HK-2 (cell line): ENCODE measurements at regions not wholly inside any gene's neighbourhood (a gene's known extent, or its start where the extent isn't known, plus 50 kb on each side); places are given as distances from the start of the nearest gene placed in this dataset.
"Not testable (repeated sequence)": the region's sequence is repeated elsewhere in the genome, so short reads cannot be mapped to it uniquely, and the experiment has no call there.

Source experiments
- DNase-seq: peaks from one replicate; pipeline ENCODE4 v3.0.0-alpha.2; 2018; ENCODE audit not compliant: unreplicated experiment

DNA sequence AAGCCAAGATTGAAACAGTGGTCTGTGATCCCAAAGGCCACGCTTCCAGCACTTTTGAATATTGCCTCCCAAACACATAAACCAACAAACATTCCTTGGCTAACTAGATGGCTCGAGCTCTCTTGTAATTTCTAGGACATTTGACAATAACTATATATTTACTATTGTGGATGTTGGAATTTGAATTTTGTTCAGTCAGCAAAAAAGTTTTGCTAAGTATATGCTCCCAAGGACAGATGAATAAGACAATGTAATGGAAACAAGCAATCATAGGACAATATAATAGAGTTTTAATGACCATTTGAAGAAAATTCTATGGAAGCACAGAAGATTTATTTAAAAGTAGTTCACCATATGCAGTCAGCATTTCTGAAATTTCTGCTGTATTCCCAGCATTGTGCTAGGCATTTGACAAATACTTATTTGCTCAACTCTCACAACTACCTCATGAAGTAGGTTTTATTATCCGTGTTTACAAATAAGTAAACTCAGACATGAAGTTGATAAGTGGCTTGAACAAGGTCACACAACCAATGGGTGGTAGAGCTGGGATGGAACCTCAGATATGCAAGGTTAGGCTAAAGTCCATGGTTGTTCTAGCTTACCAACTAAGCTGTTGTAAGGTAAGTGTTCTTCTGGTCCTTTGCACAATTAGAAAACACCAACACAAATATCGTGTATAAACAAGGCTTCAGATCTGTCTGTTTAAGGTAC, 205.1 kb downstream of the NUFIP1 start:
- no peak for DNase-seq

DNA sequence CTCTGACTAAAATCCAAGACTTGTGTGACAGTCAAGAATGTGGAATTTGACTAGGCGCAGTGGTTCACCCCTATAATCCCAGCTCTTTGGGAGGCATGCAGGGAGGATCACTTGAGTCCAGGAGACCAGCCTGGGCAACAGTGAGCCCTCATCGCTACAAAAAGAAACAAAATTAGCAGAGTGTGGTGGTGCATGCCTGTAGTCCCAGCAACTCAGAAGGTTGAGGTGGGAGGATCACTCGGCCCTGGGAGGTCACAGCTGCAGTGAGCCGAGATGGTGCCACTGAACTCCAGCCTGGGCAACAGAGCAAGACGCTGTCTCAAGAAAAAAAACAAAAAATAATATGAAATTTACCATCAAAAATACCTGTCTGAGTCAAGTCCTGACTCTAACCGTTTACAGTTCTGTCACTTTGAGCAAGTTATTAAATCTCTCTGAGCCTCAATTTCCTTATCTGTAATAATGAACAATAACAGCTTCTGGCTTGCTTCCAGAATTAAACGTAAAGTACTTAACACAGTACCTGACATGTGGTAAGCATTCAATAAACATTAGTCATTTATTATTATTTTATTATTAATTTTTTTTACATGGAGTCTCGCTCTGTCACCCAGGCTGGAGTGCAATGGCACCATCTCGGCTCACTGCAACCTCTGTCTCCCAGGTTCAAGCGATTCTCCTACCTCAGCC, 204.6 kb upstream of the TSC22D1 start:
- no peak for DNase-seq

DNA sequence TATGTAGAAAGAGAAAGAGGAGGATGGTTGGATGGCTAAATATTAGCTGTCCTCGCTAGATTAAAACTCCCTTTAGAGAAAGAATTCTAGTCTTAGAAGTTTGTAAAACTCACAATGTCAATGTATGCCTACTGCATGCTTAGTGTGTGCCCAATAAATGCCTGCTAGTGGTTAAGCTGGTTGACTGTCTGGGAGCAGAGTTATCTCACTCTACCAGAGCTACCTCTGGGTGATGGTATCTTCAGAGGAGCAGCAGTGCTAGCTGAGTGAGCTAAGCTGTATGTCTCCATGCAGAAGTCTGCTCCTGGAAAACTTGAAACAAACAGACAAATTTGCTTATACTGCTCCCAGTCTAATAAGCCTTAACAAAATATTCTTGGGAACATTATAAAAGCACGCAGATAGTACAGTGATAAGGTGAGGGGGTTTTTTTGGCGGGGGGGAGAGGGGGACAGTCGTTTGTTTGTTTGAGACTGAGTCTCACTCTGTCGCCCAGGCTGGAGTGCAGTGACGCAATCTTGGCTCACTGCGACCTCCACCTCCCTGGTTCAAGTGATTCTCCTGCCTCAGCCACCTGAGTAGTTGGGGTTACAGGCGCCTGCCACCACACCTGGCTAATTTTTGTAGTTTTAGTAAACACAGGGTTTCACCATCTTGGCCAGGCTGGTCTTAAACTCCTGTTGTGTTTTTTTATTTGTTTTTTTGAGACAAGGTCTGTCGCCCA, 202.8 kb upstream of the TSC22D1 start:
- no peak for DNase-seq

DNA sequence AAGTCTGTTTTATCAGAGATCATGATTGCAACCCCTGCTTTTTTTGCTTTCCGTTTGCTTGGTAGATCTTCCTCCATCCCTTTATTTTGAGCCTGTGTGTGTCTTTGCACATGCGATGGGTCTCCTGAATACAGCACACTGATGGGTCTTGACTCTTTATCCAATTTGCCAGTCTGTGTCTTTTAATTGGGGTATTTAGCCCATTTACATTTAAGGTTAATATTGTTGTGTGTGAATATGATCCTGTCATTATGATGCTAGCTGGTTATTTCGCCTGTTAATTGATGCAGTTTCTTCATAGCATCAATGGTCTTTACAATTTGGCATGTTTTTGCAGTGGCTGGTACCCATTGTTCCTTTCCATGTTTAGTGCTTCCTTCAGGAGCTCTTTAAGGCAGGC, 199.2 kb upstream of the TSC22D1 start:
- DNase-seq, result not testable (repeated sequence)

DNA sequence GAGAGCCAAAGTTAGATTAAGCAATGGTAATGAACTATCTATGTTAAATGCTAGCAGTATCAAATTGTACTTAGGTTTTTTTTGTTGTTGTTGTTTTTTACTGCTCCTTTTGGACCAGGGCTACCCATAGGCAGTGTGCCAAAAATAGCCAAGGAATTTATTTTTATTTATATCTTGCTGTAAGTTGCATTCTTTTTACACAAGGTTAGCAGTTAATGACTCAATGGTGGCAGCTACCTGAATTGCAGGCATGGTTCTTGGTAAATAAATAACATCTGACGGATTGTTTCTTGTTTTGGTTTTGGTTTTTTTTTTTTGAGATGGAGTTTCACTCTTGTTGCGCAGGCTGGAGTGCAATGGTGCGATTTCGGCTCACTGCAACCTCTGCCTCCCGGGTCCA, 194.8 kb upstream of the TSC22D1 start:
- DNase-seq, result no peak

DNA sequence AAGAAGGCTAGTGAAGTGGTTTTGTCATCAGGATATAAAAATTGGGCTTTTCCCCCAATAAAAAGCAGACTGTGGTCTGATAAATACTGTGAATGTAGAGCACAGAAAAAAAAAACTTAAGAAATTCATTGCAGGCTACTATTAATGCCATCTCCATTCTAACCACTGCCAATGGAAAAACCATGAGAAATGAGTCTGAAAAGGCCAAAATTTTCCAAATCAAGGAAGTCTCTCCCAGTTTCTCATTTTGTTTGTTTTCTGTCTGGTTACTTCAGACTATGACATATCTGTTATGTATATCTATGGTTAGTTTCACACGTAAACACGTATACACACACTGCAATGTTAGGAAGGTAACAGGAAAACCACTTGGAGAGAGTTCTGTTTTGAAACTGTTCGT, 193.6 kb upstream of the TSC22D1 start:
- DNase-seq, result no peak

DNA sequence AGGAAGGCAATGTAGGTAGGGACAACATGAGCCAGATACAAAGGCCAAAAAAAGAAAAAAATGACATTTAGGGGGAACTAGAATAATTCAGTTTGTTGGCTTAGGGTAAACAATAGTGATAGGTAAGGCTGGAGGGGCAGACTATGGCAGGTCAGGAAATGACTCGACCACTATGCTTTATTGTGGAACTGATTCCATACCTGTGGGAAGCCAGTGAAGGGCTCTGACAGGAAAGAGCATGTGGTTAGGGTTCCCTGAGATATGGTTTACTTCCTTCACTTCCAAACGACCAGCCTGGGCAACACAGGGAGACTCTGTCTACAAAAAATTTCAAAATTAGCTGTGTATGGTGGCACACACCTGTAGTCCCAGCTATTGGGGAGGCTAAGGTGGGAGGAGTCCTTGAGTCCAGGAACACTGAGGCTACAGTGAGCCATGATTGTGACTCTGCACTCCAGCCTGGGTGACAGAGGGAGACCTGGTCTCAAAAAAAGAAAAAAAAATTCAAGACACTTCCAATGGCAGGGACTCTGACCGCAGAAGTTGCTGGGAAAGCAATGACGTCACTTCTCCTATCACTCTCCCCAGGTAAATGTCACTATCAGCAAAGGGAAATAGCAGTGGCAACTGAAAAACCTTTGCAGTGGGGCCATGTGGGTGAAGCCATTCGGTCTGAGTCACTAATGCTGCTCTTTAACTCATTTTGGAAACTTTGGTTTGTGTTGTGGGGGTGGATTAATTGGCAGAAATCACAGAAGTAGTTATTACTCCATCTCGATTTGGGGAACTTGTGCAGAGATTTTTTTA, 192.8 kb upstream of the TSC22D1 start:
- DNase-seq, result no peak

DNA sequence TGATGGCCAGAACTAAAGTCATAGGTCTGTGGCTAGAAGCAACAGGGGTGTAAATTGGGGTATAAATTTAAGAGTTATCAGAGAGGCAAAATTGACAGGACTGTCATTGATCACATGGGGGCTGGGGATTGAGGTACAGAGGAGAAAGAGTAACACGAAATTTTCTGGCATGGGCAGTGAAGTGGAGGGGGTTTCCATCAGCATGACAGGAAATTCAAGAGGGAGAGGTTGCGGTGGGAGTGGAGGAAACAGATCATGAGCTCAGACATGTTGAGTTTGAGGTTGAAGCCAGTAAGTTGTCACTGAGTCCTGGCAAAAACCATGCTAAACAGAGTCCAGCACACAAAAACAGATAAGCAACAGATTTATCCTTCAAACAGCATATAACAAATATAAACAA, 192.1 kb upstream of the TSC22D1 start:
- no peak for DNase-seq

DNA sequence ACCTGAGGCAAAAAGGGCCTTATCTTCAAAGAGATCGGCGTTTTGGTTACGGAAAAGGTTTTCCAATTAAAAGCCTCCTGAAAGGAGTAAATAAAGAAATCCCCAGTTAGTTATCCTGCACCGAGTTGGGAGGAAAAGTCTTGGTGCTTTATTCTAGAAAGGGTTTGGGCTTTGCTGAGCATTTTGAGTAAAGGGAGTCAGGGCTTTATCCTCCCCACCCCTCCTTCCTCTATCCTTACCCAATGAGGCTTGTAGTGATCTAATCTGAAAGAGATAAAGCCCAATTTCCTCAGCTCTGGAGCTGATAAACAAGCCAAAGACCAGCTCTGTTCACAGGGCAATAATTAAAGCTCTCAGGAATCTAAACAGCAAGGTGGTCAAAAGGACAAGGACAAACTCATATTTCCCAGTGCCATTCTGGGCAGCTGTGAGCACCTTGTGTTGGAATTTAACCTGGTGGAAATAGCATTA, 188.9 kb upstream of the TSC22D1 start:
- no peak for DNase-seq

DNA sequence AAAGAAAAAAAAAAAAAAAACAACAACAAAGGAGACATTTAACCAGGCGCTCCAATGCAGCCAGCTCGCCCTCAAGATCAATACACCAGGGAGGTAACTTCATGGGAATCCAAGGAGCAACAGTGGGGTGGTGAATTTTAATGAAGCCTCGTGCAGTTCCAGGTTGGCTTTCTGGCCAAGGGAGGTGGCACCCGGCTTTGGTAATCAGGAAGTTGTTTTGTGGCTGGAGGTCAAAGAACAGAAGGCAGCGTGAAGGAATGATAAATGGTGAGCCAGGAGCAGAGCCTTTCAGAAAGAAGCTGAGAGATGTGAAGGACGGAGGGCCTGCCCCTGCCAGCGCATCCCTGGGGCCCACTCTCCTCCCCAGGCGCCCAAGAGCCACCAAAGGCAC, 188.2 kb upstream of the TSC22D1 start:
- DNase-seq, result no peak

DNA sequence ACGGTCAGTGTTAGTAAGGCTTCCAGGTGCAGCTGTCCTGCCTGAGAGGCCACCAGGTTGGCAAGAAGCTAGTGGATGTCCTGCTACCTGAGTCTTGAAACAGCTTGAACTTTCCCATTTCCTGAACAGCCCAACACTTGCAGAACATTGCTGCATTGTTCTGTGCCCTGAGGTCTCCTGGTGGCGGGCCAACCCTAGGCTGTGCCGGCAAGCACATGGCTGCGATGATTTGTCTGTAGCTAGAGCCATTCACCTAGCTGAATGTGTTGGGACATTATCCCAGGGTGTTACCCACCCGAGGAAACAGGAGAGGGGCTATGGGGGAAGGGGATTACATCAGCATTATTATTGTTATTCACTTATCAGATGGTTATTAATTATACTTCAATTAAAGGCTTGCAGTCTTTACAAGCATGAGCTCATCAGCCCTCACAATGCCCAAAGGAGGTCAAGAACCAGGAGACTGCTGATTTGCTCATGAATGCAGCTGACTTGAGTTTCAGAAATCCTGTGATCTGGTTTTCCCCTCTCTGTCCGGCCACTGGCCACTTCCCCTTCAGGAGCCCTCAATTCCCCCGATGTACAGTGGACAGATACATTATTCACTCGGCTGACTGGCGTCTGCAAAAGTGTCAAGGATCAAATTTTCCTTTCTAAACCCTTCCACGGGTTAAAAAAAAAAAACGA, 187.6 kb upstream of the TSC22D1 start:
- no peak for DNase-seq

DNA sequence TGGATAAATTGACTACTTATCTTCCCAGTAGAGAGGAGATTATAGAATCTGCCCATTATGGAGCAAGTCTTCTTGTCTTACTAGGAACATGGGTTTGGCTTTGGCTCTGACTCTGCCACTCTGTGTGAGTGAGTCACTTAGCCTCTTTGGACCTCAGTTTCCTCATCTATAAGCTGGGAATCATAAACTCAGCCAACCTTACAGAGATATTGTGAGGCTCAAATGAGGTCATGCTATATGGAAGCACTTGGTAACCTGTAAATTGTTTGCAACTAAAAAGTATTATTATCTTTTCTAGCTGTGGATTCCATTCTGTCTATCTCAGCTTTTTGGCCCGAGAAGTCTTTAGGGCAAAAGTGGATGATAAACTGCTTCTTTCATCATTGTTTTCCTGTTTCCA, 186.8 kb upstream of the TSC22D1 start:
- no peak for DNase-seq

DNA sequence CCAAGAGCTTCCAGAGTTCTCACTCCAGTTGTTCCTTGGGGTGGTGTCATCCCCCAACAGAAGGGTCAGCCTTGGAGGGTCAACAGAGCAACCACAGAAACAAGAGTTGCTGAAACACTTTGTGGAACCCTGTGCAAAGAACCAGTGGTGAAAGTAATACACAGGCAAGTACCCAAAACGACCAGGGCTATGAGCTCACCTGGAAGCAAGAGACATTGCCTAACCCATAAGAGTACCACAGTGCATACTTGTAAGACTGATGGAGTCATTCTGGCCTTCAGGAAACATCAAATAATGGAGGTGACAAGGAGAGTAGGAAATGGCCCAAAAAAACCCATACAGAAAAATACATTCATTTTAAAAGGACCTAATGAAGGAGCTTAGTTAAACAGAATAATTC, 184.3 kb upstream of the TSC22D1 start:
- DNase-seq, result no peak

DNA sequence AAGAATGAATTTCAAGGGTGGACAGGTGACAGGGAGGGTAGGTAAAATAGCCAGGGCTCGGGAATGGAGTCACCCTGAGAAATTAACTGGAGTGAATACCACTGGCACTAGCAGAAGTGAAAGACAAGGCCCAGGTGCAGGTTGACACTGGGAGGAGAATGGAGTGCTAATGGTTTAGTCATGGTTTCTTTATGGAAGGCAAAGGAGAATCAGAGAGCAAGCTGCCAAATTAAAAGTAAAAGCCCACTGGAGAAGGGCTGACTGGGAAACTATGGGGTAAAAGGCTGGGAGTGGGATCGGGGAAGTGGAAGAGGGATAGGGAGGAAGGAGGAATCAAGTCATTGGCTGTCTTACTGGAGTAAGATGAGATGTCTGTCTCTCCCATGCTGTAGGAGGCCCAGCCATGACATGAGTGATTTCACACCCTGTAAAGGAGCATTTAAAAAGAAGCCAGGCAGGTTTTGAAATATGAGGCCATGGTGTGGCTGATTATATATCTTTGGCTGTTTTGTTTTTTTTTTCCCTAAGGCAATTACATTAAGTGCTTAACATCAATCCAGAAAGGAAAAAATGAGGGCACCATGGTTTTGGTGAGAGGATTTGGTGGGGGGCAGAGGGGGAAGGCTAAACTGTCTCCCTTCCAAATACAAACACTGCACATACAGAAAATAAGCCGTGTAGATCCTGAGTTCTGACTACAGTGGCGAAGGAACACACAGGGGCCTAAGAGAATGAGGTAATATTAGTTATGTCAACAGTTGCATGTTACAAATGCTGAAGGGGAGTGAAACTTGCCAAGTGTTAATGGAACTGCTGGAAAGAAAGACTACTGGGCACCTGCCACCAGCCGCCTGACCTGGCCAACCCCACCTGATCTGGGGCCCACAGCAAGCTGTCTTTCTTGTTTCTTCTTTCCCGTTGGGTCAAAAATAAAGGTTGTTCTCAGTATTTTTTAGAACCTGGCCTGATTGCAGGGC, 183.5 kb upstream of the TSC22D1 start:
- DNase-seq, result no peak

DNA sequence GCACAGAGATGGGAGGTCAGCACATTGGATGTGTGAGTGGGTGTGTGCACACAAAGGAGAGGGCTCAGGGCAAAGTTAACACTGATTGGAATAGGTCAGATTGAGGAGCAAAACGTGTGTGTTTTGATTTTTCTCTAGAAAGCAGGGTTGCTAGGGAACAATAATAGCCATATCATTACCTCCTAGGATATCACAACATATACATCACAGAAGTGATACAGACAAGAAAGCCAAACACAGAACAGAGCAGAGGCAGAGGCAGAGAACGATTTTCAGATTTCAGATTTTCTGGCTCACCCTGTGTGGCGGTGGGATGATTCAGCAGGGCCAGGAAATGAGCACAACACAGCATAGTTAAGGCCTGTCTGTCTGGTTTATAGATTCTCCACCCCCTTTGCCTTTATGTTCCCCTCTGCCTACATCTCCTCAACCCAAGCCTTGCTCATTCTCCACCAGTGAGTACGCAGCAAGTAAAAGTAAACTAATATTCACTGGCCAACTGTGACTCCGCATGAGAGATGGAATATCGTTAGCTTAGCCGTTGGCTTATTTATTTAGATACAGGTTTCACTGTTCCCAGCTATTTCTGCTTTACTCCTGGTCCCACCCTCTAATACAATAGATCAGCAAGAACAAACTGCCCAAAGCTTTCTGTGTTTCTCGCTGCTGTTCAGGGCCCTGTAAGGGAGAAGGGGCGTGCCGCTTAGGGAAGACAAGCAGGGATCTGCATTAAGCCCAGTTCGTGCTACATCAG, 182.7 kb upstream of the TSC22D1 start:
- DNase-seq, result peak; percentile 14

DNA sequence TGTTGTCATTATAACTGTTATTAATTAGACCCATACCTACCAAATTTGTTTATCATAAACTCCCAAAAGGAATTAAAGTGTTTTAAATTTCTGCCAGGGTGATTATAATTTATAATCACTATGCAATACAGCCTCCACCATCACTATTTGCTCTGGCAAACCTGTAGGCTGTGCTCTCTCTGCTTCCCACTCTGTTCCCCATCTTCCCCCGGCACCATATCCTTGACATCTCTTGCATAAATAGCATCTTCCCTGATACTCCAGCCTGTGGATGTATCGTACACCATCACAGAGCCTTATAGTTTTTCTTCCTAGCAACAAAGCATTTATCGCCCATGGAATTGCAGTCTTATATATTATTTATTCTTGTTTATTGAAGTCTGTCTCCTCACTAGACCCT, 181.5 kb upstream of the TSC22D1 start:
- no peak for DNase-seq

DNA sequence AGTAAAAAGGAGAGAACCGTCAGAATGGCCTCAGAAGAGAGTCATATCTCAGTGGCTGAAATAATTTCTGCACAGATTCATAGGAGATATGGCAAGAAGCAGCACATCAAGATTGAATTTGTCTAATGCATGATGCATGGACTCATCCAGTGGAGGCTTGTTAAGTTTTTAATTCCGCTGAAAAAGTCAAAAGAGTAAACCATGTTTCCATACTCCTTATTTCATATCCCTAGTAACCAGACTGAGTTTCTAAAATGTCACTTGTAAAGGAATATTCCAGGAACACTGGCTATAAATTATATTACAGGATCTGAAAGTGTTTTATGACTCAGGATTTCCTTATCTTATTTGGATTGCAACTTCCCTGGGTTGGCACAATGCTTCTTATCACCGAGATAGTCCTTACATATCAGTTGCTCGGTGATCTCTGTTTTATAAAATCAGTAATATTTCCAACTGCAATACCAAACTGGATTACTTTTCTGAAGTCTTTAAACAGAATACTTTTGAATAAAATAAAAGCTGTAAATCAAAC, 180.2 kb upstream of the TSC22D1 start:
- no peak for DNase-seq

DNA sequence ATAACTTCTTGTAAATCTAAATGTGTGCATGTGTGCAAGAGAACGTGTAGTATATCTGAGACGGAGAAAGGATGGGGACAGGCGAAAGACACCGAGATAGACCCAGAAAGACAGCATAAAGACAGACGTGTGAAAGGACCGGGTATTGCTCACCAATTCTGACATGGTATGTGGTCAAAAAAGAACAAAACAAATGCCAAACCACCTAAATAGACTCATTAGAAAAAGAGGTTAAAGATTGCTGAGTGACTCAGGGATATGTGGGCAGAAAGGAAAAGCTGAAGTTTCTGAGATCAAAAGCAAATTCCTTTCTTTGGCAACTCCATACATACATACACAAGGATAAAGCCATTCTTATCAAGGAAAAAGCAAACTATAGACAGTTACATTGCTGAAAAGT, 179.7 kb upstream of the TSC22D1 start:
- no peak for DNase-seq

DNA sequence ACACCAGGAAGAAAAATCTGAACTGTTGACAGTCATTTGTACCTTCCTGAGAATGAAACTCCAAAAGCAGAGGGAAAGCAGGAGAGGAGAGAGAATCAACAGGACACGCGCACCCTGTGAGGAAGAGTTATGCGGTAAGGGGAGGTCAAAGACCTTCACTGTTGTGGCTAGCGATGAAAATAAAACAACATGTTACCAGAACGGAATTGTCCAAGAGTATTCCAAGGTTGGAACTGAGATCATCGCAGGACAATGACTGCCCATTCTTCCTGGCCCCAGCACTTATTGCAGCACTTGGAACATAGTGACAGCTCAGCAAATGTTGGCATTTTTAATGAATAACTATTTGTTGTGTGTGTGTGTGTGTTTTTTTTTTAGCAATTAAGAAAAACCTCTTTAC, 176.0 kb upstream of the TSC22D1 start:
- DNase-seq, result no peak
